ENCODE measurements at regions not wholly inside any gene's neighbourhood (a gene's known extent, or its start where the extent isn't known, plus 50 kb on each side); places are given as distances from the start of the nearest gene placed in this dataset.

DNA sequence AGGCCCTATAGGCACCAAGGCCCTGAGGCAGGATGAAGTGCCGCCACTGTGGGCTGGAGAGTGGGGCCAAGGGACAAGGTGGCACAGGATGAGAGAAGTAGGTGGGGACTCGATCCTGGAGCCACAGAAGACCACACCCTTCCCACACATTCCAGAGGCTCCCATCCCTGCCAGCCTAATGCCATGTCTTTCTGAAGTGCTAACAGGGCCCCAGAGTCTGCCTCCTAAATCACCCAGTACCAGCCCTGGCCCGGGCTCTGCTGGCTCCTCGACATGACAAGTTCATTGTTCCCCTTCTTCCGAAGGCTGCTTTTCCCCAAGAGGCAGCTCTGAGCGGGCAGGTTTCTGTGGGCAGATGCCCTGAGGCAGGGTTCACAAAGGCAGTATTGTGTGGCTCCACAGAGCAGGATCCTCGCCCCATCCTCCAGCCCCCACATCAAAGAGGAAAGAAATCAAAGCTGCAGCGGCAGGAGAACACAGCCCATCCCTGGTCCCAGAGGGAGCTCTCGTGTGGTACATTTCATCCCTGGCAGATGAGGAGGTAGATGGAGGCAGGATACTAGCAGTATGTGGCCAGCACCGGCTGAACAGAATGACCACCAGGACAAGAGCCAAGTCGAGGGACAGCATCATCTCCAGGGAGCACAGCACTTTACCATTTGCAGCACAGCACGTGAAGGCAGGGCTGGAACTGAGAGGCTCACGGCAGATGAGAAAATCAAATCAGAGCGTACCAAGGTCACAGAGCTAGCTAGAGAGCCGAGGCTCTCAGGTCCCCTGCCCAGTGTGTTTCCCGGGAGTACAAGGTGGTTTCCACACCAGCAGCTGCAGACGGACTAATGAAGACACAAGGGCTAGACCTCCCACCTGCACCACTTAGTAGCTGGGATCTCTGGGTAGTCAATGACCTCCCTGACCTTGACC lies 64.8 kb downstream of the SYF2 start:
- H3K36me3 ChIP-seq, result no peaks in the 10 kb centered on the region
- no peaks in the 10 kb centered on the region for H3K27me3 ChIP-seq
- DNase-seq, result no peak
- no peaks in the 10 kb centered on the region for H3K9me3 ChIP-seq
- peaks cover 0 to under 1% of the 10 kb centered on the region in 2 donors for H3K4me1 ChIP-seq
- 61 to 73% methylated on average over 14 to 17 of the region's 17 CpGs for WGBS, 2 donors
- intact Hi-C loops (cut with DNase I), result no loop called here
- no peak for TF ChIP-seq POLR2A (IDR thresholded peaks at IDR 0.05)
- TF ChIP-seq, protein P1, sequence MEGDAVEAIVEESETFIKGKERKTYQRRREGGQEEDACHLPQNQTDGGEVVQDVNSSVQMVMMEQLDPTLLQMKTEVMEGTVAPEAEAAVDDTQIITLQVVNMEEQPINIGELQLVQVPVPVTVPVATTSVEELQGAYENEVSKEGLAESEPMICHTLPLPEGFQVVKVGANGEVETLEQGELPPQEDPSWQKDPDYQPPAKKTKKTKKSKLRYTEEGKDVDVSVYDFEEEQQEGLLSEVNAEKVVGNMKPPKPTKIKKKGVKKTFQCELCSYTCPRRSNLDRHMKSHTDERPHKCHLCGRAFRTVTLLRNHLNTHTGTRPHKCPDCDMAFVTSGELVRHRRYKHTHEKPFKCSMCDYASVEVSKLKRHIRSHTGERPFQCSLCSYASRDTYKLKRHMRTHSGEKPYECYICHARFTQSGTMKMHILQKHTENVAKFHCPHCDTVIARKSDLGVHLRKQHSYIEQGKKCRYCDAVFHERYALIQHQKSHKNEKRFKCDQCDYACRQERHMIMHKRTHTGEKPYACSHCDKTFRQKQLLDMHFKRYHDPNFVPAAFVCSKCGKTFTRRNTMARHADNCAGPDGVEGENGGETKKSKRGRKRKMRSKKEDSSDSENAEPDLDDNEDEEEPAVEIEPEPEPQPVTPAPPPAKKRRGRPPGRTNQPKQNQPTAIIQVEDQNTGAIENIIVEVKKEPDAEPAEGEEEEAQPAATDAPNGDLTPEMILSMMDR (IDR thresholded peaks at IDR 0.05), result no peak
- no peak overlapping the region for H3K27ac ChIP-seq
- no peak overlapping the region for H3K4me3 ChIP-seq (replicated peaks in 1 of 3)

DNA sequence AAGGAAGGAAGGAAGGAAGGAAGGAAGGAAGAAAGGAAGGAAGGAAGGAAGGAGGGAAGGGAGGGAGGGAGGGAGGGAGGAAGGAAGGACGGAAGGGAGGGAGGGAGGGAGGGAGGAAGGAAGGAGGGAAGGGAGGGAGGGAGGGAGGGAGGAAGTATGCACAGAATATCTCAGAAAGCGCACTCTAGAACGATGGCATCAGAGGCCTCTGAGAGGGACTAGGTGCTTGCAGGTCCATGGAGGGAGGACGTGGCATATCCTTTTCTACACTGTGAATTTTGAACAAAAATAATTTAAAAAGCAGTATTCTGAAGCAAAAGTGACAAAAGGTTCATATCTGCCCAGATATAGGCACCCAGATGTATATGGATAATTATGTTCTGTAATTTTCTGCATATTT lies 65.5 kb downstream of the SYF2 start:
- no peaks in the 10 kb centered on the region for H3K27me3 ChIP-seq
- WGBS, 2 donors, result 93 to 95% methylated on average over 3 to 4 of the region's 4 CpGs
- no peak for TF ChIP-seq POLR2A (IDR thresholded peaks at IDR 0.05)
- TF ChIP-seq, protein P1 (IDR thresholded peaks at IDR 0.05), result no peak
- H3K27ac ChIP-seq, result no peak overlapping the region
- no peaks in the 10 kb centered on the region for H3K4me1 ChIP-seq
- no peak for DNase-seq
- H3K36me3 ChIP-seq, result no peaks in the 10 kb centered on the region
- H3K4me3 ChIP-seq (replicated peaks in 1 of 3), result no peak overlapping the region
- H3K9me3 ChIP-seq, result no peaks in the 10 kb centered on the region
- intact Hi-C loops (cut with DNase I), result no loop called here

DNA sequence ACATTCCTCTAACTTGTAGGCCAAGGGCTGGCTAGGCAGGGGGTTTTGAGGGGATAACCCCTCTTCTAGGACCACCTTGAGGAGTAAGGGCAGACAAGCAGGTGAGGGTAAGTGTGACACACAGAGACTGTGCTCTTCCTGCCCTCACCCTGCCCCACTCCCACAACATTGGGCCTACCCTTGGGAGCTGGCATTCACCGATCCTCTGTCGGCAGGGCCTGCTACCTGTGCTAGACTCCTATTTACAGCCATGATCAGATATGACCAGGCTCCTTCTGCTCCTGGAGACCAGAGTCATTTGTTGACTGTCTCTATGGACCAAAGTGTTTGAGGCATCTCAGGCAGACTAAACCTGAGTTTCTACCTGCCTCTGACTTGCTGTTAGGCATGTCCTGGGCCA lies 68.3 kb downstream of the SYF2 start:
- Histone ChIP-seq H3K4me1 (no peaks in the 10 kb centered on the region), H3K27me3 (no peaks in the 10 kb centered on the region), H3K27ac (no peak overlapping the region), H3K9me3 (no peaks in the 10 kb centered on the region), H3K4me3 (replicated peaks in 1 of 3) (no peak overlapping the region), H3K36me3 (no peaks in the 10 kb centered on the region)
- 92 to 100% methylated on average over 2 of the region's 2 CpGs for WGBS, 2 donors
- intact Hi-C loops (cut with DNase I), result no loop called here
- TF ChIP-seq, protein P1 (IDR thresholded peaks at IDR 0.05), result no peak
- TF ChIP-seq POLR2A (IDR thresholded peaks at IDR 0.05), result no peak
- no peak for DNase-seq

DNA sequence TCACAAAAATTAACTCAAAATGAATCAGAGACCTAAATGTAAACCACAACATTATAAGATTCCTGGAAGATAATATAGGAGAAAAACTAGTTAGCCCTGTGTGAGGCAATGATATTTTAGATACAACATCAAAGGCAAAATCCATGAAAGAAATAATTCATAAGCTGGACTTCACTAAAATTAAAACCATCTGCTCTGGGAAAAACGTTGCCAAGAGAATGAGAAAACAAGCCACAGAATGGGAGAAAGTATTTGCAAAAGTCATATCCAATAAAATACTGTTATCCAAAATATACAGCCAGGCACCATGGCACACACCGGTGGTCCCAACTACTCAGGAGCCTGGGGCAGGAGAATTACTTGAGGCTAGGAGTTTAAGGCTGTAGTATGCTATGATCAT lies 70.3 kb downstream of the SYF2 start:
- no peak for TF ChIP-seq POLR2A (IDR thresholded peaks at IDR 0.05)
- TF ChIP-seq, protein P1 (IDR thresholded peaks at IDR 0.05), result no peak
- H3K4me1 ChIP-seq, result no peaks in the 10 kb centered on the region
- H3K36me3 ChIP-seq, result no peaks in the 10 kb centered on the region
- WGBS, 2 donors, result 15 to 41% methylated on average over 2 of the region's 2 CpGs
- no peak overlapping the region for H3K4me3 ChIP-seq (replicated peaks in 1 of 3)
- no peak for DNase-seq
- H3K27me3 ChIP-seq, result no peaks in the 10 kb centered on the region
- intact Hi-C loops (cut with DNase I), result no loop called here
- H3K27ac ChIP-seq, result no peak overlapping the region
- no peaks in the 10 kb centered on the region for H3K9me3 ChIP-seq

DNA sequence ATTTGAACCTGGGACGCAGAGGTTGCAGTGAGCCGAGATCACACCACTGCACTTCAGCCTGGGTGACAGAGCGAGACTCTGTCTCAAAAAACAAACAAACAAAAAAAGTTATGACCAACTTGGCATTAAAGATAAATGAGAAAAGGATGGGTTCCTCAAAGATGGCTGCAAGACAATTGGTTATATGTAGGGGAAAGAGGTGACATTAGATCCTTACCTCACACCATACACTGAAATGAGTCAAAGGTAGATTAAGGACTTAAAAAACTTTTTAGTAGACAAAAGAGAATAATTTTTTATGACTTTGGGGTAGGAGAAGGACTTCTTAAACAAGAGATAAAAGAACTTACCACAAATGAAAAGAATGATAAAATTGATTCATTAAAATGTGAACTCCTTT lies 74.5 kb downstream of the SYF2 start:
- no peaks in the 10 kb centered on the region for H3K36me3 ChIP-seq
- no peaks in the 10 kb centered on the region for H3K27me3 ChIP-seq
- H3K27ac ChIP-seq, result no peak overlapping the region
- H3K4me1 ChIP-seq, result no peaks in the 10 kb centered on the region
- H3K9me3 ChIP-seq, result no peaks in the 10 kb centered on the region
- H3K4me3 ChIP-seq (replicated peaks in 1 of 3), result no peak overlapping the region
- no peak for TF ChIP-seq POLR2A (IDR thresholded peaks at IDR 0.05)
- TF ChIP-seq, protein P1 (IDR thresholded peaks at IDR 0.05), result no peak
- 91 to 99% methylated on average over 3 of the region's 3 CpGs for WGBS, 2 donors
- DNase-seq, result no peak
- intact Hi-C loops (cut with DNase I), result no loop called here

Measured in thyroid gland (tissue), 4 donors.